ENCODE measurements at regions not wholly inside any gene's neighbourhood (a gene's known extent, or its start where the extent isn't known, plus 50 kb on each side); places are given as distances from the start of the nearest gene placed in this dataset.

GRCh38 chr11:112722876-112723275, 238.3 kb upstream of the NCAM1 start:
- DNase-seq, result no peak
- H3K27me3 ChIP-seq (ENCODE audit: control insufficient read depth in 2 of 2, insufficient read depth in 2 of 2, low read length in 2 of 2), result no peaks in the 10 kb centered on the region
- Mint-ChIP-seq H3K4me3 (no peak overlapping the region), H3K36me3 (no peaks in the 10 kb centered on the region), H3K27me3 (ENCODE audit: low read depth in 3 of 3) (peaks cover 8 to 10% (median 10%) of the 10 kb centered on the region in 3 donors), H3K27ac (no peak overlapping the region), H3K9me3 (peaks cover 0 to 9% (median 4%) of the 10 kb centered on the region in 7 donors), H3K4me1 (peaks cover 5% of the 10 kb centered on the region)
- 100% methylated on average over 1 of the region's 4 CpGs for WGBS (ENCODE audit: insufficient coverage)
- H3K9ac ChIP-seq (ENCODE audit: insufficient read depth, low read length, poor library complexity, severe bottlenecking), result no peak overlapping the region
- H2AFZ ChIP-seq (ENCODE audit: insufficient read depth, low read depth, low read length, poor library complexity, severe bottlenecking), result no peak overlapping the region
- no peak overlapping the region for H3K4me3 ChIP-seq (replicated peaks in 1 of 3; ENCODE audit: low read depth in 2 of 3, low read length in 3 of 3)
- no peaks in the 10 kb centered on the region for H3K4me1 ChIP-seq (ENCODE audit: control insufficient read depth in 1 of 2, insufficient read depth in 2 of 2, low read length in 2 of 2)
- no peak overlapping the region for H3K4me2 ChIP-seq (replicated peaks; ENCODE audit: extremely low read depth, low read length, poor library complexity, severe bottlenecking)
- no peak for TF ChIP-seq CTCF (IDR thresholded peaks at IDR 0.05)
- H3K36me3 ChIP-seq (replicated peaks in 1 of 2; ENCODE audit: control insufficient read depth in 1 of 2, insufficient read depth in 2 of 2, low read length in 2 of 2), result no peaks in the 10 kb centered on the region
- H3K79me2 ChIP-seq (ENCODE audit: insufficient read depth, low read length), result no peaks in the 10 kb centered on the region
- no peaks in the 10 kb centered on the region for H3K9me3 ChIP-seq (replicated peaks in 1 of 2; ENCODE audit: control insufficient read depth in 1 of 2, insufficient read depth in 1 of 2, low read length in 2 of 2)
- intact Hi-C loops (cut with micrococcal nuclease), result no loop called here
- H4K20me1 ChIP-seq (ENCODE audit: insufficient read depth, low read length), result no peaks in the 10 kb centered on the region
- H3K27ac ChIP-seq (ENCODE audit: low read depth in 1 of 2, low read length in 2 of 2), result no peak overlapping the region

- Histone ChIP-seq H3K4me3 (replicated peaks in 1 of 3; ENCODE audit: low read depth in 2 of 3, low read length in 3 of 3) (no peak overlapping the region), H3K27ac (ENCODE audit: low read depth in 1 of 2, low read length in 2 of 2) (no peak overlapping the region), H2AFZ (ENCODE audit: insufficient read depth, low read depth, low read length, poor library complexity, severe bottlenecking) (no peak overlapping the region), H3K9me3 (replicated peaks in 1 of 2; ENCODE audit: control insufficient read depth in 1 of 2, insufficient read depth in 1 of 2, low read length in 2 of 2) (no peaks in the 10 kb centered on the region), H3K4me2 (replicated peaks; ENCODE audit: extremely low read depth, low read length, poor library complexity, severe bottlenecking) (no peak overlapping the region), H3K4me1 (ENCODE audit: control insufficient read depth in 1 of 2, insufficient read depth in 2 of 2, low read length in 2 of 2) (no peaks in the 10 kb centered on the region), H3K79me2 (ENCODE audit: insufficient read depth, low read length) (no peaks in the 10 kb centered on the region), H4K20me1 (ENCODE audit: insufficient read depth, low read length) (no peaks in the 10 kb centered on the region), H3K9ac (ENCODE audit: insufficient read depth, low read length, poor library complexity, severe bottlenecking) (no peak overlapping the region), H3K36me3 (replicated peaks in 1 of 2; ENCODE audit: control insufficient read depth in 1 of 2, insufficient read depth in 2 of 2, low read length in 2 of 2) (no peaks in the 10 kb centered on the region), H3K27me3 (ENCODE audit: control insufficient read depth in 2 of 2, insufficient read depth in 2 of 2, low read length in 2 of 2) (no peaks in the 10 kb centered on the region)
- peaks cover 0 to 6% (median 4%) of the 10 kb centered on the region in 7 donors for H3K9me3 Mint-ChIP-seq
- no peaks in the 10 kb centered on the region for H3K36me3 Mint-ChIP-seq
- H3K4me3 Mint-ChIP-seq, result no peak overlapping the region
- no peak overlapping the region for H3K27ac Mint-ChIP-seq
- no peak for DNase-seq
- 83% methylated on average over 9 of the region's 13 CpGs for WGBS (ENCODE audit: insufficient coverage)
- intact Hi-C loops (cut with micrococcal nuclease), result no loop called here
- H3K27me3 Mint-ChIP-seq (ENCODE audit: low read depth in 3 of 3), result peaks cover 7 to 13% (median 9%) of the 10 kb centered on the region in 3 donors
- no peak for TF ChIP-seq CTCF (IDR thresholded peaks at IDR 0.05)
- peaks cover 5% of the 10 kb centered on the region for H3K4me1 Mint-ChIP-seq
These were observed 237.3 kb upstream of the NCAM1 start for GRCh38 chr11:112723676-112724495.
